Prostate gland (tissue), 2 donors: ENCODE measurements at regions not wholly inside any gene's neighbourhood (a gene's known extent, or its start where the extent isn't known, plus 50 kb on each side); places are given as distances from the start of the nearest gene placed in this dataset.

Experiments used
- DNase-seq: peaks from one replicate; pipeline ENCODE4 v3.0.0-alpha.2; 2019; ENCODE audit warnings: low spot score
- H3K27ac ChIP-seq, 2 donors: fragments of 200-600 bp; sonication (generic); 2 replicates each; pipeline ENCODE4 v1.5.1; 2017 to 2019
- H3K27me3 ChIP-seq: fragments of 200-600 bp; sonication (generic); replicated peaks from 2 replicates; pipeline ENCODE4 v1.5.1; 2019; ENCODE audit not compliant: insufficient read depth
- H3K36me3 ChIP-seq, 2 donors: fragments of 200-600 bp; sonication (generic); 1 replicate in 1 of 2; 2 replicates in 1 of 2; pipeline versions ENCODE4 v1.5.1 to v1.8.1; 2017 to 2019
- H3K4me1 ChIP-seq: fragments of 200-600 bp; sonication (generic); replicated peaks from 2 replicates; pipeline ENCODE4 v1.5.1; 2019
- H3K4me3 ChIP-seq, 2 donors: fragments of 200-600 bp; sonication (generic); 2 replicates each; pipeline ENCODE4 v1.5.1; 2017 to 2019
- H3K9me3 ChIP-seq: fragments of 200-600 bp; sonication (generic); 2 replicates; pipeline ENCODE4 v1.5.1; 2017
- POLR2A ChIP-seq: fragments of 450-650 bp; IDR thresholded peaks from one replicate; pipeline ENCODE4 v1.6.1; 2016; ENCODE audit warnings: antibody characterized with exemption, mild to moderate bottlenecking
- POLR2AphosphoS5 ChIP-seq: sonication (generic); formaldehyde crosslinking; IDR thresholded peaks from one replicate; pipeline ENCODE4 v1.6.1; 2017; ENCODE audit warnings: antibody characterized with exemption
- WGBS: methylation state at CpG from one replicate; pipeline ENCODE4 v1.1.5; 2018; 5-methylcytosine and 5-hydroxymethylcytosine counted together
- intact Hi-C: fragments of 100-400 bp; cut with DNase I; formaldehyde crosslinking; loops from one replicate; pipeline ENCODE4 v1.14.2; 2022
- TF ChIP-seq, protein P1 (sequence below), 4 experiments: fragments of 200-600 bp in 2 of 4; fragments of 450-650 bp in 2 of 4; sonication (generic) in 2 of 4; IDR thresholded peaks; 1 replicate in 3 of 4; 2 replicates in 1 of 4; pipeline ENCODE4 v1.5.1; 2016 to 2019; ENCODE audit warnings: antibody characterized with exemption in 4 of 4, mild to moderate bottlenecking in 2 of 4, moderate library complexity in 2 of 4

GRCh38 chr3:76824658-76825240, 215.2 kb upstream of the ROBO2 start:
- no peak for DNase-seq
- 60% methylated on average over 6 of the region's 6 CpGs for WGBS
- H3K27ac ChIP-seq = no peak overlapping the region
- no peaks in the 10 kb centered on the region for H3K4me1 ChIP-seq
- intact Hi-C loops = no loop called here
- H3K9me3 ChIP-seq = no peaks in the 10 kb centered on the region
- no peaks in the 10 kb centered on the region for H3K36me3 ChIP-seq
- no peak overlapping the region for H3K4me3 ChIP-seq
- TF ChIP-seq POLR2A (no peak), POLR2AphosphoS5 (no peak)
- TF ChIP-seq, protein P1, sequence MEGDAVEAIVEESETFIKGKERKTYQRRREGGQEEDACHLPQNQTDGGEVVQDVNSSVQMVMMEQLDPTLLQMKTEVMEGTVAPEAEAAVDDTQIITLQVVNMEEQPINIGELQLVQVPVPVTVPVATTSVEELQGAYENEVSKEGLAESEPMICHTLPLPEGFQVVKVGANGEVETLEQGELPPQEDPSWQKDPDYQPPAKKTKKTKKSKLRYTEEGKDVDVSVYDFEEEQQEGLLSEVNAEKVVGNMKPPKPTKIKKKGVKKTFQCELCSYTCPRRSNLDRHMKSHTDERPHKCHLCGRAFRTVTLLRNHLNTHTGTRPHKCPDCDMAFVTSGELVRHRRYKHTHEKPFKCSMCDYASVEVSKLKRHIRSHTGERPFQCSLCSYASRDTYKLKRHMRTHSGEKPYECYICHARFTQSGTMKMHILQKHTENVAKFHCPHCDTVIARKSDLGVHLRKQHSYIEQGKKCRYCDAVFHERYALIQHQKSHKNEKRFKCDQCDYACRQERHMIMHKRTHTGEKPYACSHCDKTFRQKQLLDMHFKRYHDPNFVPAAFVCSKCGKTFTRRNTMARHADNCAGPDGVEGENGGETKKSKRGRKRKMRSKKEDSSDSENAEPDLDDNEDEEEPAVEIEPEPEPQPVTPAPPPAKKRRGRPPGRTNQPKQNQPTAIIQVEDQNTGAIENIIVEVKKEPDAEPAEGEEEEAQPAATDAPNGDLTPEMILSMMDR (IDR thresholded peaks at IDR 0.05) = no peak
- no peaks in the 10 kb centered on the region for H3K27me3 ChIP-seq

DNA sequence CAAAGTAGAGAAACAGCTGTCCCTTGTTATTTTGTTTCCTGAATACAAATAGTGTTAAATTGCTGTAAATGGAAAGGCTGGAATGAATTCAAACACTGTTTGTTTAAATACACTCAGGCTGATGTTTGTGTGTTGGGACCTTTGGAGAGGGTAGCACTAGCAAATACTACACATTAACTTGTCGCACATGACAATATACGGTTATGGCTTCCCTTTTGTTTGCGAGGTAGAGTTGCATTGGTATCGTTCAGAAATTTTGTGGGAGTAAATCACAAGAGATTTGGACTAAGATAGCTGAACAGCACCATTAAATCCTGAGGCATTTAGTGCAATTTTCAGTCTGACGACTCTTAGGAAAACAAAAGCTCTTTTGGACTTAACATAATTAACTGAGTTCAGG, 213.0 kb upstream of the ROBO2 start:
- 25% methylated on average over 5 of the region's 5 CpGs for WGBS
- TF ChIP-seq, protein P1 (IDR thresholded peaks at IDR 0.05) = no peak
- TF ChIP-seq POLR2A = no peak
- no peak for TF ChIP-seq POLR2AphosphoS5
- no peaks in the 10 kb centered on the region for H3K36me3 ChIP-seq
- intact Hi-C loops = no loop called here
- H3K27ac ChIP-seq = no peak overlapping the region
- no peak overlapping the region for H3K4me3 ChIP-seq
- no peaks in the 10 kb centered on the region for H3K9me3 ChIP-seq
- no peaks in the 10 kb centered on the region for H3K27me3 ChIP-seq
- DNase-seq = no peak
- H3K4me1 ChIP-seq = no peaks in the 10 kb centered on the region

DNA sequence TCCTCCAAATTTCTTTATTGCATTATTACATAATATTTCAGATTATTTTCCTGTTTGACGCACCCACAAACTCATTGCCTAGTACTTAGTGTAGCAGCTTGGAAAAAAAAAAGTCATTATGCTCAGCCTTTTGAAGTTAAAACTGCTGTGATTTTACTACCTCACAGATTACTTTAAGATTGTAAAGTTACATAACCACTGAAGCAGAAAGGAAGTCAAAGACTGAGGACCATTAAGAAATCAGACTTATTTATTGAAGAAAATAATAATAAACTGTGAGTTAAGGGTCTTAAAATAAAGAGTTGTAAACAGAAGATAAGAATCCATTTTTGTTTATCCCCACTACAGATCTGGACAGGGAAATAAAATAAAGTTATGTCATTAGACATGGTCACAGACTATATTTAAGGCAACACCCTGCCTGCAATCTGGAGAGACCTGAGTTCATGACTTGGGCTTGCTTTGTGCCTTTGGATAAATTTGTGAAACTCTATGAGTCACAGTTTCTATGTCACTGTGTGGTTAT, 212.1 kb upstream of the ROBO2 start:
- intact Hi-C loops = no loop called here
- Histone ChIP-seq H3K4me3 (no peak overlapping the region), H3K27ac (no peak overlapping the region), H3K36me3 (no peaks in the 10 kb centered on the region), H3K9me3 (no peaks in the 10 kb centered on the region), H3K27me3 (no peaks in the 10 kb centered on the region), H3K4me1 (no peaks in the 10 kb centered on the region)
- TF ChIP-seq POLR2AphosphoS5 (no peak), POLR2A (no peak)
- TF ChIP-seq, protein P1 (IDR thresholded peaks at IDR 0.05) = no peak
- no peak for DNase-seq
- 25% methylated on average over 1 of the region's 1 CpG for WGBS

DNA sequence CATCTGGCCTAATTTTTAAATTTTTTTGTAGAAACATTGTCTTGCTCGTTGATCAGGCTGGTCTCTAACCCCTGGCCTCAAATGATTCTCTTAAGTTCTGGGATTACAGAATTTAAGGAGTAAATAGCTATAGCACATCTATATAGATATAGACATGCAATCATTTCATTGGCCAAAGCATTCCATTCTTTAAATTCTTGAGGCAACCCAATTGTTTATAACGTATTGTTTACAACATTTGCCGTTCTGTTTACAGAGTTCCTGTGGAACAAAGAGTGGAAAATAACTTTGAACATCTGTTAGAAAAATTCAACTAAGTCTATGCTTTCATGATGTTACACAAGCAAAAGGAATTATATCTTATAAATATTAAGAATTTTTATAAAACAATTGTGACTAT, 205.2 kb upstream of the ROBO2 start:
- WGBS = 67% methylated on average over 3 of the region's 3 CpGs
- H3K27ac ChIP-seq = no peak overlapping the region
- no peaks in the 10 kb centered on the region for H3K36me3 ChIP-seq
- H3K4me3 ChIP-seq = no peak overlapping the region
- TF ChIP-seq, protein P1 (IDR thresholded peaks at IDR 0.05) = no peak
- TF ChIP-seq POLR2A (no peak), POLR2AphosphoS5 (no peak)
- H3K9me3 ChIP-seq = no peaks in the 10 kb centered on the region
- intact Hi-C loops = no loop called here
- DNase-seq = no peak
- no peaks in the 10 kb centered on the region for H3K4me1 ChIP-seq
- H3K27me3 ChIP-seq = no peaks in the 10 kb centered on the region

DNA sequence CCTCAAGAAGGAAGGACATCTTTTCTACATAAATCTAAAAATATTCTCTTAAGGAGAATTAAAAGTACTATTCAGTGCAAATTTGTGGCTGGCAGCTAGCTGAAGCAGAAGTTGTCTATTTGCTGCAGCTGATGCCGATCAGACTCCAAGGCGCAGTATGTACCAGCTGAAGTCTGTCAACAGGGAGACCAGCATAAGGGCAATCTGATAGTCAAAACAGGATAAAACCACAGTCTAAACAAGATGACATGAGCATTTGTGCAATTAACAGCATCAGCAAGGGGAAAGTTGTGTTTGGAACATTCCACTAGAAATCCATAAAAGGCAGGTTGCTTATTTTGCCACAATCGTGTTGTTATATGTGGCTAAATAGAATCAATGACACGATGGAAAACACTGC, 198.2 kb upstream of the ROBO2 start:
- H3K4me3 ChIP-seq = no peak overlapping the region
- H3K4me1 ChIP-seq = no peaks in the 10 kb centered on the region
- 32% methylated on average over 4 of the region's 4 CpGs for WGBS
- intact Hi-C loops = no loop called here
- H3K9me3 ChIP-seq = no peaks in the 10 kb centered on the region
- no peak for DNase-seq
- TF ChIP-seq POLR2AphosphoS5 (no peak), POLR2A (no peak)
- TF ChIP-seq, protein P1 (IDR thresholded peaks at IDR 0.05) = no peak
- no peaks in the 10 kb centered on the region for H3K27me3 ChIP-seq
- H3K36me3 ChIP-seq = no peaks in the 10 kb centered on the region
- no peak overlapping the region for H3K27ac ChIP-seq
